OCI-LY1 (cell line): ENCODE measurements at regions not wholly inside any gene's neighbourhood (a gene's known extent, or its start where the extent isn't known, plus 50 kb on each side); places are given as distances from the start of the nearest gene placed in this dataset.

Source experiments
- H2AFZ ChIP-seq: fragments of 200-600 bp; sonication (generic), shearing (Covaris generic); 2 replicates; pipeline ENCODE4 v1.6.0; 2014; ENCODE audit warnings: antibody characterized with exemption, mild to moderate bottlenecking, low read length
- H3F3A ChIP-seq: fragments of 200-600 bp; sonication (generic), shearing (Covaris generic); 2 replicates; pipeline ENCODE4 v1.6.0; 2014; ENCODE audit warnings: mild to moderate bottlenecking, antibody characterized with exemption, low read length, moderate library complexity; ENCODE audit not compliant: insufficient read depth
- H3K27ac ChIP-seq: fragments of 200-600 bp; sonication (generic); 2 replicates; pipeline ENCODE4 v1.5.1; 2014; ENCODE audit warnings: low read length, mixed run types, mild to moderate bottlenecking, low read depth; ENCODE audit not compliant: poor library complexity, severe bottlenecking
- H3K27me3 ChIP-seq: fragments of 200-600 bp; sonication (generic); 2 replicates; pipeline ENCODE4 v1.6.0; 2014; ENCODE audit warnings: antibody characterized with exemption, mild to moderate bottlenecking, low read length, moderate library complexity; ENCODE audit not compliant: insufficient read depth
- H3K36me3 ChIP-seq: fragments of 200-600 bp; sonication (generic); 2 replicates; pipeline ENCODE4 v1.6.1; 2014; ENCODE audit warnings: mild to moderate bottlenecking, antibody characterized with exemption, low read length, moderate library complexity, mixed read lengths; ENCODE audit not compliant: insufficient read depth
- H3K4me1 ChIP-seq: fragments of 200-600 bp; sonication (generic); 2 replicates; pipeline ENCODE4 v1.5.1; 2014; ENCODE audit warnings: mild to moderate bottlenecking, low read length, moderate library complexity; ENCODE audit not compliant: insufficient read depth, severe bottlenecking
- H3K4me2 ChIP-seq: fragments of 200-600 bp; sonication (generic), shearing (Covaris generic); 2 replicates; pipeline ENCODE4 v1.6.1; 2014; ENCODE audit warnings: low read length
- H3K4me3 ChIP-seq: fragments of 200-600 bp; sonication (generic); 2 replicates; pipeline ENCODE4 v1.5.1; 2014; ENCODE audit warnings: low read length, low read depth, mild to moderate bottlenecking, mixed read lengths; ENCODE audit not compliant: poor library complexity, severe bottlenecking
- H3K79me2 ChIP-seq: fragments of 200-600 bp; shearing (Covaris generic); 2 replicates; pipeline ENCODE4 v1.6.1; 2016; ENCODE audit warnings: mixed run types, low read length, mixed read lengths; ENCODE audit not compliant: insufficient read depth
- H3K9ac ChIP-seq: fragments of 200-600 bp; sonication (generic), shearing (Covaris generic); 2 replicates; pipeline ENCODE4 v1.6.1; 2014; ENCODE audit warnings: mild to moderate bottlenecking, low read length, mixed read lengths
- H3K9me2 ChIP-seq: fragments of 200-600 bp; sonication (generic), shearing (Covaris generic); 2 replicates; pipeline ENCODE4 v1.6.1; 2014; ENCODE audit warnings: low read depth, mild to moderate bottlenecking, low read length, mixed read lengths
- H3K9me3 ChIP-seq: fragments of 200-600 bp; shearing (Covaris generic); 2 replicates; pipeline ENCODE4 v1.6.1; 2014; ENCODE audit warnings: low read length, mixed read lengths
- H4K20me1 ChIP-seq: fragments of 200-600 bp; sonication (generic), shearing (Covaris generic); 2 replicates; pipeline ENCODE4 v1.6.0; 2016; ENCODE audit warnings: mild to moderate bottlenecking, low read length; ENCODE audit not compliant: insufficient read depth
- CTCF ChIP-seq: fragments of 200-600 bp; sonication (generic), shearing (Covaris generic); IDR thresholded peaks from 2 replicates; pipeline ENCODE4 v1.5.1; 2017; ENCODE audit warnings: mild to moderate bottlenecking, antibody characterized with exemption, low read length, moderate library complexity, mixed read lengths
- EZH2 ChIP-seq: fragments of 200-600 bp; sonication (generic), shearing (Covaris generic); IDR thresholded peaks from 2 replicates; pipeline ENCODE4 v1.8.0; 2017; ENCODE audit warnings: borderline replicate concordance, mixed run types, mild to moderate bottlenecking, antibody characterized with exemption, low read length, moderate library complexity, mixed read lengths

- no peaks in the 10 kb centered on the region for H3K27me3 ChIP-seq
- no peaks in the 10 kb centered on the region for H4K20me1 ChIP-seq
- TF ChIP-seq EZH2, result no peak
- TF ChIP-seq CTCF, result no peak
- no peak overlapping the region for H3K4me2 ChIP-seq
- no peak overlapping the region for H3K27ac ChIP-seq
- no peaks in the 10 kb centered on the region for H3K4me1 ChIP-seq
- H2AFZ ChIP-seq, result no peak overlapping the region
- H3K36me3 ChIP-seq, result no peaks in the 10 kb centered on the region
- no peaks in the 10 kb centered on the region for H3K9me3 ChIP-seq
- H3K79me2 ChIP-seq, result no peaks in the 10 kb centered on the region
- H3K4me3 ChIP-seq, result no peak overlapping the region
- H3K9ac ChIP-seq, result no peak overlapping the region
- no peaks in the 10 kb centered on the region for H3F3A ChIP-seq
- H3K9me2 ChIP-seq, result no peaks in the 10 kb centered on the region
Measured at GRCh38 chr2:12369566-12369965, 347.2 kb upstream of the TRIB2 start.

- no peak overlapping the region for H3K9ac ChIP-seq
- no peaks in the 10 kb centered on the region for H3K27me3 ChIP-seq
- H2AFZ ChIP-seq, result no peak overlapping the region
- H3K9me3 ChIP-seq, result no peaks in the 10 kb centered on the region
- H3K79me2 ChIP-seq, result no peaks in the 10 kb centered on the region
- TF ChIP-seq CTCF, result no peak
- no peaks in the 10 kb centered on the region for H3K4me1 ChIP-seq
- H3K4me3 ChIP-seq, result no peak overlapping the region
- no peaks in the 10 kb centered on the region for H3K36me3 ChIP-seq
- H4K20me1 ChIP-seq, result no peaks in the 10 kb centered on the region
- H3F3A ChIP-seq, result no peaks in the 10 kb centered on the region; the same call in 1 of the 2 replicates
- H3K27ac ChIP-seq, result no peak overlapping the region
- H3K9me2 ChIP-seq, result no peaks in the 10 kb centered on the region
- no peak overlapping the region for H3K4me2 ChIP-seq
Measured at GRCh38 chr2:12376025-12376424, 340.7 kb upstream of the TRIB2 start.

- Histone ChIP-seq H3K4me1 (no peaks in the 10 kb centered on the region), H3F3A (no peaks in the 10 kb centered on the region; the same call in 1 of the 2 replicates), H3K4me2 (no peak overlapping the region), H3K9ac (no peak overlapping the region), H3K79me2 (no peaks in the 10 kb centered on the region), H3K9me3 (no peaks in the 10 kb centered on the region), H3K27ac (no peak overlapping the region), H3K4me3 (no peak overlapping the region), H2AFZ (no peak overlapping the region), H3K9me2 (no peaks in the 10 kb centered on the region), H3K36me3 (no peaks in the 10 kb centered on the region), H3K27me3 (no peaks in the 10 kb centered on the region), H4K20me1 (no peaks in the 10 kb centered on the region)
- TF ChIP-seq EZH2 (no peak), CTCF (no peak)
Measured at GRCh38 chr2:12379143-12379542, 337.6 kb upstream of the TRIB2 start.
